ENCODE measurements at regions not wholly inside any gene's neighbourhood (a gene's known extent, or its start where the extent isn't known, plus 50 kb on each side); places are given as distances from the start of the nearest gene placed in this dataset.

DNA sequence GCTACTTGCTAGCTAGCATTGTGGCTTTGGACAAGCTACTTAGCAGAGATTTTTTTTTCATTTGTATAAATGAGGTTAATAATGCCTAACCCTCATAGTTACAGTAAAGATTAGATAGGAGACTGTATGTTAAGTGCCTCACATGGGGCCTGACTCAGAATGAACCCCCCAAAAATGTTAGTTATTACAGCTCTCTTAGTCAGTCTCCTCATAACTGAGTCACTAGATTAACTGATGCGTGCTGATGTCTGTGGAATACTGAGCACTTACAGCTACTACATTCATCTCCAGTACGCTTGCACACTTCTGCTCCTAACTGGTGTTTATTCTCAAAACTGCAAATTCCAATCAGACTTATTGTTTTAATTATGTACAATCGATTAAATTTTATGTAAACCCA is 315.3 kb downstream of the SNX13 start:
- Histone ChIP-seq H3K36me3 (ENCODE audit: control insufficient read depth, insufficient read depth, low read length) (no peaks in the 10 kb centered on the region), H3K9ac (ENCODE audit: extremely low read depth, low read length, poor library complexity, severe bottlenecking) (no peak overlapping the region), H3K27me3 (ENCODE audit: control insufficient read depth, insufficient read depth, low read length, poor library complexity, severe bottlenecking) (no peaks in the 10 kb centered on the region), H3K9me3 (ENCODE audit: control insufficient read depth, low read length) (no peaks in the 10 kb centered on the region), H3K4me3 (ENCODE audit: low read length) (no peak overlapping the region), H3K4me1 (ENCODE audit: control insufficient read depth, insufficient read depth, low read length) (no peaks in the 10 kb centered on the region), H3K27ac (ENCODE audit: low read depth, low read length) (no peak overlapping the region)
- 89% methylated on average over 3 of the region's 3 CpGs; no CpG with 5 or more reads in 1 of the 2 experiments for WGBS, 2 experiments (ENCODE audit: insufficient coverage in 1 of 2, insufficient read length in 1 of 2)
- Mint-ChIP-seq H3K36me3 (ENCODE audit: low read depth) (no peaks in the 10 kb centered on the region), H3K4me3 (no peak overlapping the region), H3K27me3 (ENCODE audit: insufficient read depth) (no peaks in the 10 kb centered on the region), H3K9me3 (no peaks in the 10 kb centered on the region), H3K4me1 (no peaks in the 10 kb centered on the region), H3K27ac (no peak overlapping the region)
- TF ChIP-seq, protein P1, sequence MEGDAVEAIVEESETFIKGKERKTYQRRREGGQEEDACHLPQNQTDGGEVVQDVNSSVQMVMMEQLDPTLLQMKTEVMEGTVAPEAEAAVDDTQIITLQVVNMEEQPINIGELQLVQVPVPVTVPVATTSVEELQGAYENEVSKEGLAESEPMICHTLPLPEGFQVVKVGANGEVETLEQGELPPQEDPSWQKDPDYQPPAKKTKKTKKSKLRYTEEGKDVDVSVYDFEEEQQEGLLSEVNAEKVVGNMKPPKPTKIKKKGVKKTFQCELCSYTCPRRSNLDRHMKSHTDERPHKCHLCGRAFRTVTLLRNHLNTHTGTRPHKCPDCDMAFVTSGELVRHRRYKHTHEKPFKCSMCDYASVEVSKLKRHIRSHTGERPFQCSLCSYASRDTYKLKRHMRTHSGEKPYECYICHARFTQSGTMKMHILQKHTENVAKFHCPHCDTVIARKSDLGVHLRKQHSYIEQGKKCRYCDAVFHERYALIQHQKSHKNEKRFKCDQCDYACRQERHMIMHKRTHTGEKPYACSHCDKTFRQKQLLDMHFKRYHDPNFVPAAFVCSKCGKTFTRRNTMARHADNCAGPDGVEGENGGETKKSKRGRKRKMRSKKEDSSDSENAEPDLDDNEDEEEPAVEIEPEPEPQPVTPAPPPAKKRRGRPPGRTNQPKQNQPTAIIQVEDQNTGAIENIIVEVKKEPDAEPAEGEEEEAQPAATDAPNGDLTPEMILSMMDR (conservative IDR thresholded peaks at IDR 0.05), result no peak
- no peak for DNase-seq

DNA sequence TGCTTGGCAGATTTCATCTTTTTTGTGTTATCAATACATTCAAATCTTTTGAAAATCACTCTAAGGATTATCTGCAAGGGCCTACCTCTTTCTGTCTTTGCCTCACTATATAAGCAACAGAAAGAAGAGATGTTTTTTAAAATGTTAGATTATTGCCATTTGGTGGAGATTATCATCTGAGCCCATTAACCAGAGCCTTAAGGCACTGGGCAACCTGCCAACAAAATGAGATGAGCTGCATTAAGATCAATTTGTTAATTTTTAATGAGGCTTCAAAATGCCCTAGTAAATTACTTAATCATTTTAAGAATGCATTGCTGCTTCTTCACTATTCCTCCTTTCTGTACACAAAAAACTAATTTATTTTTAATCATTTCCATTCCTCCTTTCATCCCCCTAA is 314.1 kb downstream of the SNX13 start:
- no peaks in the 10 kb centered on the region for H3K9me3 ChIP-seq (ENCODE audit: control insufficient read depth, low read length)
- H3K36me3 Mint-ChIP-seq (ENCODE audit: low read depth), result no peaks in the 10 kb centered on the region
- H3K4me1 Mint-ChIP-seq, result no peaks in the 10 kb centered on the region
- H3K27ac Mint-ChIP-seq, result no peak overlapping the region
- no peaks in the 10 kb centered on the region for H3K27me3 ChIP-seq (ENCODE audit: control insufficient read depth, insufficient read depth, low read length, poor library complexity, severe bottlenecking)
- TF ChIP-seq, protein P1 (conservative IDR thresholded peaks at IDR 0.05), result no peak
- no peaks in the 10 kb centered on the region for H3K9me3 Mint-ChIP-seq
- H3K4me1 ChIP-seq (ENCODE audit: control insufficient read depth, insufficient read depth, low read length), result no peaks in the 10 kb centered on the region
- H3K36me3 ChIP-seq (ENCODE audit: control insufficient read depth, insufficient read depth, low read length), result no peaks in the 10 kb centered on the region
- H3K4me3 Mint-ChIP-seq, result no peak overlapping the region
- no peaks in the 10 kb centered on the region for H3K27me3 Mint-ChIP-seq (ENCODE audit: insufficient read depth)
- H3K4me3 ChIP-seq (ENCODE audit: low read length), result no peak overlapping the region
- H3K27ac ChIP-seq (ENCODE audit: low read depth, low read length), result no peak overlapping the region
- no peak for DNase-seq
- H3K9ac ChIP-seq (ENCODE audit: extremely low read depth, low read length, poor library complexity, severe bottlenecking), result no peak overlapping the region

DNA sequence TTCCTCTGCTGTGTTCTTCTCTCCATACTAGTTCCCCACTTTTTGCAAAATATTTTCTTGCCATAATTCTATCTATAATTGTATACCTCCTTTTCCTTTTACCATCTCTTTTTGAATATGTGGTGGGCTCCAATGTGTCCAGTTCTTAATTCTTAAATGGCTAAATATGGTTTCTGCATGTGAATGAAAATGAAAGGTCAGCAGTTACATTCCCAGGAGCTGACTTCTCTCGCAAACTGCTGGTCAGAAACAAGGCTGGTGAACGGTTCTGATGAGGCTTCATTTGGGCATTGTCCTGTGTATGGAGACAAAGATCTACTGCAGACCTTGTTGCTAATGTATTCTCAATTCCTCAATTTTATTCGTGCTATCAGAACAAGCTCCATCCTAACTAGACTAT is 309.2 kb downstream of the SNX13 start:
- Mint-ChIP-seq H3K4me1 (no peaks in the 10 kb centered on the region), H3K4me3 (no peak overlapping the region), H3K36me3 (ENCODE audit: low read depth) (no peaks in the 10 kb centered on the region), H3K27me3 (ENCODE audit: insufficient read depth) (no peaks in the 10 kb centered on the region), H3K27ac (no peak overlapping the region), H3K9me3 (no peaks in the 10 kb centered on the region)
- TF ChIP-seq, protein P1 (conservative IDR thresholded peaks at IDR 0.05), result no peak
- H3K4me1 ChIP-seq (ENCODE audit: control insufficient read depth, insufficient read depth, low read length), result no peaks in the 10 kb centered on the region
- H3K27ac ChIP-seq (ENCODE audit: low read depth, low read length), result no peak overlapping the region
- WGBS, 2 experiments (ENCODE audit: insufficient coverage in 1 of 2, insufficient read length in 1 of 2), result 87 to 92% methylated on average over 3 of the region's 3 CpGs
- H3K9ac ChIP-seq (ENCODE audit: extremely low read depth, low read length, poor library complexity, severe bottlenecking), result no peak overlapping the region
- no peaks in the 10 kb centered on the region for H3K36me3 ChIP-seq (ENCODE audit: control insufficient read depth, insufficient read depth, low read length)
- H3K27me3 ChIP-seq (ENCODE audit: control insufficient read depth, insufficient read depth, low read length, poor library complexity, severe bottlenecking), result no peaks in the 10 kb centered on the region
- H3K9me3 ChIP-seq (ENCODE audit: control insufficient read depth, low read length), result no peaks in the 10 kb centered on the region
- H3K4me3 ChIP-seq (ENCODE audit: low read length), result no peak overlapping the region
- no peak for DNase-seq

Data from endodermal cell (in vitro differentiated cells).